ENCODE measurements at regions not wholly inside any gene's neighbourhood (a gene's known extent, or its start where the extent isn't known, plus 50 kb on each side); places are given as distances from the start of the nearest gene placed in this dataset.

DNA sequence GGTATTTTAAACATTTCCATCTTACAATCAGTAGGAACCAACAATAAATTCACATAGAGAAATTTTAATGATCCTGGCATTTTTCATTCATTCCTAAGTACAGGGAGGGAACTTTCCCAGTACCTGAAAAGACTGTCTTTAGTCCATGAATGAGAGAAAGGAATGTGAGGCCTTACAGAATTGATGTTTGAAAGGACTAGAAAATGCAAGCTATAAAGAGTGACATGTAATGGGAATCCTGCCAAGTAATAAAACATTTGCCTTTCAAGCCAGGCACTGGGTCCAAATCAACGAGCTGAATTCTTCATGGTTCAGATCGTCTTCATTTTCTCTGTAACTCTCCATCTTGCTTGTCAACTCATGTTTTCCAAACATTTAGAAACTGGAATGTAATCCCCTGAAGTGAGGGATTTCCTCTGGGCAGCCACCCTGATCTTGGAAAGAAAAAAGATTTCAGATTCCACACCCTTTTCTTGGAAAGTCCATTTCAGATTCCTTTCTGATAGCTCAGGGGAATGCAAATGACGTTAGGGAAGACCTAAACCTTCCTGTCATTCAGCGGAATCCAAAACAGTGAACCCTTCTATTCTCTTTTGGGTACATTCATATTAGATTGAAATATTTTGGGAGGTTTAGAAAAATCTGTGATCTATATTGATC, 315.8 kb downstream of the SH3GL2 start:
- no peak for DNase-seq (ENCODE audit: low spot score)

DNA sequence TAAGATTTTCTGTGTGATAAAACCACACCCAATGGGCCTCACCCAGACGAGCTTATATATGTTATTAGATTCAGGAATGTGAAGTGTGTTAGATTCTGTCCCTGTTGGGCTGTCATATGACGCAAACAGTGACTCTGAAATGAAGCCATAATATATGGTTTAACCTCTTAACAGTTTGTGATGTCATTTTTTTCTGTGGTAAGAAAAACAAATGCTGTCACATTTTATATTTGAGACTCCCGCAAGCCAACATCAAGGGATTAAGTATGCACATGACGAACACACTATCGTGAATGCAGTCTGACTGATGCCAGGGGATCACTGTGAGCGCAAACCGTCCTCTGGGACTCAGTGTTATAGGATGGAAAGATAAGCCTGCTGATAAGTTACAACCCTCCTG, 321.7 kb downstream of the SH3GL2 start:
- no peak for DNase-seq (ENCODE audit: low spot score)

DNA sequence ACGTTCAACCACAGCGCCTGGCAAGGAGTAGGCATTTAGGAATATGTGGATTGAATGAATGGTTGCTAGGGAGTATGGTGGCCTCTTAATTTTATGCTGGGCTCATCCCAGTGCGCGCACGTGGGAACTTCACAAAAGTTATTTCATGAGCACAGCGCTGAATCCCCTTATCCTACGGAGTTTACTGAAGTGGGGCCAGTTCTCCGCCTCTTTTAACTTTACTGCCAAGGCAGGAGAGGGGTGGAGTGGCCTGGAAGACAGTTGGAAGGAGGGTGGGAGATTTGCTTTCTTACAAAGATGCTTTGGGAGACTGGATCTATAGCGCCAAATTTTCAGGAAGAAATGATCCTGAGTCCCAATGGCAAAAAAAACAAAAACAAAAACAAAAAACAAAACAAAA, 326.5 kb downstream of the SH3GL2 start:
- DNase-seq (ENCODE audit: low spot score) = no peak

DNA sequence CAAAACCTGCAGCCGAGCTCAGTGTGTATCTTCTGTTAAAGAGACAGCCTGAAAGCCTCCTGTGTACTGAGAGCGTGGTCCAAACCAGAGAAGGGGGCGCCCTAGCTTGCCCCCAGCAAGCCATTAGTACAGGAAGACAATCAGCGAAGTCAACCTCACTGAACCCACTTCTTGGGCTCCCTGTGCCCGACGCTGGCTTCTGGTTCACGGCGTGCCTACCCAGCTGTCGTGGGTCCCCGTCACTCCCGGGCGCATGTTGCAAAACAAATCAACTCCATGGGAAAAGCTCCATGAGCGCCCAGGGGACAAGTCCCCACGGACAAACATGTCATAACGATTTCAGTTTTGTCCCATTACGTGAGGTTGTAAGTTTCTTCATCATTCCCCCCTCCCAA, 326.9 kb downstream of the SH3GL2 start:
- DNase-seq (ENCODE audit: low spot score) = no peak

DNA sequence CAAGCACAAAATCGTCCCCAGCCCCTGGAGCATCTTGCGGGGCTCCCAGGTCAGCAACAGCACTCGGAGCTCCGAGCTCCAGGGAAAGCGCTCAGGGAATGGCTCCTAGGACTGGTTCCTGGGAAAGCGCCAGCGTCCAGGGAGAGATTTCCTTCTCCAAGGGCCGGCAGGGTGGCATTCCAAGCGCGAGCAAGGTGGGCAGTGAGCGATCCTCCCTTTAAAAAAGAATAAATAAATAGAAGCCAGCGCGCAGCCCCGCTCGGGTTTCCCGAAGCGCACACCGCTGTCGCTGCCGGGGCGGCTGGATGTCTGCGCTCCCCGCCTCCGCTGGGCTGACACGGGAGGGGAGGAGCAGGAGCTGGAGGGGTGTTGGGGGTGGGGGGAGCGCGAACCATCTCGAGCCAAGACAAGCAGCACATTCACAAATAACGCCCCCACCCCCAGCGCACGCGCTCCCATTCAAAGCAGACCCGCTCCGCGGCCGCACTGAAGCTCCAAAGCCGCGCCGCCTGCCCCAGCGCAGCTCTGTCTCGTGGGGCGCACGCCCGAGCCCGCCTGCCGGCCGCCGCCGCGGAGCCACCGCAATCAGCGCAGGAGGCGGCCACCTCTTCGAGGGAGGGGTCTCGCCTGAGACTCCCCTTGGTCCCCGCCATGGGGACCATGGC, 327.4 kb downstream of the SH3GL2 start:
- DNase-seq (ENCODE audit: low spot score) = no peak

DNA sequence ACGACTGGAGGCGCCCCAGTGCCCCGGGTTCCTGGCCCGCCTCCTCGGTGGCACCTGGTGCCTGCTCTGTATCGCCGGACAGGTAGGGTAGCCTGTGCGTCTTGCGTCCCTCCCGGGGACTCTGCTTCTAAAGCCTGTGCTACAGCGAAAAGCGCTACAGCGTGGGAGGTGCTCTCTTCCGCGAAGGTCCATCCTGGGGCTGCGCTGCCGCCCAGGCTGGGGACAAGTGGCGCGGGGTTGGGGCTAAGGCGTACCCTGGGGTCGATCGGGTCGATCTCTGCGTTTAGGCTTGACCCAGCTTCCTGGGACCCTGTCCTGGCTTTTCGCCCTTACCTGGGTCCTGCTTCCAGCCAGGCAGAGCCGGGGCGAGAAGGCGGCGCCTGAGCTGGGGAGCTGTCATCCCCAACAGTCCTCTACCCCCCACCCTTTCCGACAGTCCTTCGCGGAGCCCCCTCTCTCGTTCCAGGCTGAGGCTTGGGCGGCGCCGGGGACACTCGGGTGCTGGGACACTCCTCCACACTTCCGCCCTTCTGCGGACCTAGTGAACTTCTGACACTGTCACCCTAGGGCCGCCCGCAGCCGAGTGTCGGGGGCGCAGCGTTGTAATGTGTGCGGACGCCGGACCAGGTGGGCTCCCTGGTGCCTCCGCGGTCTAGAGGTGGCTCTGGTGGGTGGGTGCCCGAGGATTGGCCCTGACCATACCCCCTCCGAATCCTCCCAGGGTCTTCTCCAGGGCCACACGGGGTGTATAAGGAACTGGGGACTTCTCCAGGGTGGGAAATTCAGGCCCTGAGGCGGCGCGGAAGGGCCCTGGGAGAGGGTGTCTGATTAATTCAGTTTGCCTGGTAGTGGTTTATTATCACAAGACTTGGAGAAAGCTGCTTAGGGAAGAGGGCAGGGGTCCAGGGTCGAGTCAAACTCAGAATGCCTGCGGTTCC, 328.2 kb downstream of the SH3GL2 start:
- no peak for DNase-seq (ENCODE audit: low spot score)

DNA sequence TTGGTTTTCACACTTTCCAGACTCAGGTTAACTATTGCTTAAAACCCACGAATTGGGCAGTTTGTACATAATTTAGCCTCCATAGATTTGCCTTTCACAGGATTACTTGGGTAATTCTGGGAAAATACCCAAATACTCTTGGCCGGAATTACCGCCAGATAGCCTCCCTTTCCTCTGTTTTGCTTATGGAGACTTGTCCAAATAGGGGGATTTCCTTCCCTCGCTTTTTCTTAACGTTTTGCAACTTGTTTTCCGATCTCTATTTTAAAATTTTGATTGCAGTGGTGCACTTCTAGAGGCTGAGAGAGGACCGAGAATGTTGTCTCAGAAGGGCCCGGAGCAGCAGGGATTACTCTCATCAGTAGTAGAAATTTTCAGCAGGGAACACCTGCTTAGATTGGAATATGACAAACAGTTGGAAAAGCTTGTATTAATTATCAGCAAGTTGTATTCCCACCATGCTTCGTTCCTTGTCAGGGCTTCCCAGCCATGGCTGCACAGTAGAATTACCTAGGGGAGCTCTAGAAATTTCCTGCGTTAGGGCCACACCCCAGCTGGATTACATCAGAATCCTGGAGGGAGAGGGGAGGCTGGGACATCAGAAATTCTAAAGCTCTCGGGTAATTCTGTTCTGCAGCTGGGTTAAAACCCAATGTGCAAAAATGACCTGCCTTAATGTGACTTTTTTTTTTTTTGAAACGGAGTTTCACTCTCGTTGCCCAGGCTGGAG, 329.1 kb downstream of the SH3GL2 start:
- no peak for DNase-seq (ENCODE audit: low spot score)

DNA sequence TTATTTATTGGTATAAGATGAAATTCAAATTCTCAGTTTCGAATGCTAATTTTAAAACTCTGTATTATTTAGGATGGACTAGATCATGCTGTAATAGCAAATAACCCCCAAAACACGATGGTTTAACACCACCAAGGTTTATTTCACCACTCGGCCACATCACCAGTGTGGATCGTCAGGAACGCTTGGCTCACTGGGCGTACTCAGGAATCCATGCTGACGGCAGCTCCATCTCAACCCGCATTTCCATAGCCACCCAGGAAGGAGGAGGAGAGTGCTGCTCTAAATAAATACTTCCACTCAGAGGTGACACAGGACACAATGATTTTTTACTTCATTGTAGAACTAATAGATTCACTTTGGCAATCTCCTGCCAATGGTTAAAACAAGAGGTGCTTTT, 347.4 kb downstream of the SH3GL2 start:
- DNase-seq (ENCODE audit: low spot score) = no peak

DNA sequence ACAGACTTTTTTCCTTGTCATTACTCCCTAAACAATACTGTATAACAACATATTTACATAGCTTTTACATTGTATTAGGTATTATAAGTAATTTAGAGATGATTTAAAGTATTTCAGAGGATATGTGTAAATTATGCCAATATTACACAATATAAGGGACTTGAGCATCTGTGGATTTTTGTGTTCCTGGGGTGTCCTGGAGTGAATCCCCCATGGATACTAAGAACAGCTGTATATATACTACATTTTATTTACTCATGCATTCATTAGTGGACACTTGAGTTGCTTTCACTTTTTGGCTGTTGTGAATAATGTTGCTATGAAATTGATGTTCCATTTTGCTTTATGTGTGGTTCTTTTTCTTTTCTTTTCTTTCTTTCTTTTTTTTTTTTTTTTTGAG, 348.8 kb downstream of the SH3GL2 start:
- DNase-seq (ENCODE audit: low spot score) = no peak

DNA sequence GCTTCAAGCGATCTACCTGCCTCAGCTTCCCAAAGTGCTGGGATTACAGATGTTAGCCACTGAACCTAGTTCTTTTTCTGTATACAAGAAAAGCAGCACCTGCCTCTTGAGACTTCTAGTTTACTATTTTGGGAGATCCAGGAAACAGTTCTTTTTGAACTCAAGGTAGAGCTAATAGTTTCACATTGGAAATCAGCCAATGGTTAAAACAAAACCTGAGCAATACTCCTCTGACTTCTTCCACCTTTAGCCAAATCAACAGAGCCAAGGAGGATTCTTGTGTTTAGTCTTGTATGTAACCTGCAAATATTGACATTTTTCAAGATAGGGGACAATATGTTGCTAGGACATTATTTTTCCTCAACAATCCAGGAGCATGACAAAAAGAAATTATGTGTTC, 349.4 kb downstream of the SH3GL2 start:
- no peak for DNase-seq (ENCODE audit: low spot score)

DNA sequence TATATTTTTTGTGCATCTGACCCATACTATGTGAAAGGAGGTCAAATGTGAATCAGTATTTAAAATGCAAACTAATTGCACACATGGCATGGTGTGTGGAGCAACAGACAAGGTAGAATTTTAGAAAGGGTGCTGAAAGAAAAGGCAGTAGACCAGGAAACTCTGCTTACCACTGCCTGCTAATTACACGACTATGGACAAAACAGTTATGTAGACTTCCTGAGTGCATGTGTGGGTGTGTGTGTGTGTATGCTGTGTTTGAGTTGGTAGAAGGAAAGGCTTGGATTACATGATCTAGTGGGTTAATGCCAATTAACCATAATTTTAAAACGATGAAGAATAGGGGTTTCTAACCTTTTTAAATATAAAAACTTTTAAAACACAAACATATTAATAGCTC, 349.9 kb downstream of the SH3GL2 start:
- no peak for DNase-seq (ENCODE audit: low spot score)

DNA sequence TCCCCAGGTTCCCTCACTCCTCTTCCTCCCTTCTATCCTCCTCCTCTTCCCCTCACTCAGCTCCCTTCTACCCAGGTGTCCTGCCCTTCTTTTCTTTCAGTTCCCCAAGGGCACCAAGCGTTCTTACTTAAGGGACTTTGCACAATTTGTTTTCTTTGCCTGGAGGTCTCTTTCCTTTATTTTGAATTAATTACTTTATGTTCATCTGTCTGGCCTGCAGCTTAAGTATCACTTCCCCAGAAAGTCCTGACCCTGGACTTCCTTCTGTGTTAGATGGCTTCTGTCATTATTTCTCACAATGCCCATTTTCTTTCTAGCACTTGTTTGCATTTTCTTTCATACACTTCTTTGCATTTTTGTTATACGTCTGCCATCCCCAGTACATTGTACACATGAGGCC, 350.6 kb downstream of the SH3GL2 start:
- no peak for DNase-seq (ENCODE audit: low spot score)

DNA sequence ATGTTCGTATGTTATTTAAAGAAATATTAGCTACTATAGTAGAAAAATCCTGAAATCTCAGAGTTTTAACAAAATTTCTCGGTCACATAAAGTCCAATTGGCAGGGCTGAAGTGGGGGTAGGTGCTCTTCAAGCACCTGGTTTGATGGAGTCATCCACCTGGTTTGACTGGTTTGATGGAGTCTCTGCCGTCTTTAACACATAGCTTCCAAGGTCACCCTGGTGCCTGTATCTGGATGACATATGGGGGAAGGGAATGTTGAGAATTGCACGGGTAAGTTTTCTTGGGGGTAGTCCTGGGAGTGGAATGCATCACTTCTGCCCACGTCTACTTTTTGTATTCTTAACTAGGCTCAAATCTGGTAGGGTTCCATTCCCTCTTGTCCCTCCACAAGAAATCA, 351.2 kb downstream of the SH3GL2 start:
- no peak for DNase-seq (ENCODE audit: low spot score)

DNA sequence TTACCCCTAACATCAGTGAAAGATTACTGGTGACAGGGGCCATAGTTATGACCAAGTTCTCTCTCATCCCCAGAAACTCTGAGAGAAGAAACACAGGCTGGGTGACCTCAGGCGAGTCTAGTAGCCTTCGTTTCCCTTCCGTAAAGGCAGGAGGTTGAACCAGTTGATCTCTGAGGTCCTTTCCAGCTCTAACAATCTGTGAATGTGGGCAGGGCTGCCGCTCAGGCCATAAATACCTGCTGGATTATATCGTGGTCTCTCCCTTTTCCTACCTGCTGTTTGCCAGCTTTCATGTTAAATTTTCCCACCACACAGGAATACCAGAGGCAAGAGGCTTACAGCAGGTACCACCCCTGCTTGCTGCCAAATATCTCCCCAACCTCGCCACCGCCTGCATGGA, 357.5 kb downstream of the SH3GL2 start:
- no peak for DNase-seq (ENCODE audit: low spot score)

DNA sequence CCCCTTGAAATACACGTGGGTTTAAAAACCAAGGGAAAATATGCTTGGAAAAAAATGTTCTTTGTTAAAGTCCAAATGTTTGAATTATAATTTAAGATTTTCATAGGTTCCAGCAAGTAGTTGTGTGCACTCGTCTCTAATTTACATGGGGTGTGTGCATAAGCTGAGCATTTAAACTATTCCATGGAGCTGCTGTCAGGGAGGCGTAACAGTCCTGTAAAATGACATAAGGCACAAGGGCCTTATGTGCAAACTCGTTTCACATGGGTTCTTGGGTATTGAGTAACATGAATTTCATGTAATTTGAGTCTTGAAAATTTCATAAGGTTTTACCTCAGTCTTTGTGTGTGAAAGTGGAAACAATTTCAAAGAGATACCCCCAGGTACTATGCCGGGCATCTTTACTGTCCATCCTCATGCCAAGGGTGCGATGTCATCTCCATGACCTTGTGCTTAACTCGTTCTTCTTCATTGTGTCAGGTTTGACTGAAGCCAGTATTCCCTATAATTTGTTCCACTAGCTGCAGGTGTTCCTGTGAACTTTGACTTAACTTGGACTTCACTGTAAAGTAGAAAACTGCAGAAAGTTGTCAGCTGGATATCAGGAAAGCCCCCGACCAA, 359.3 kb downstream of the SH3GL2 start:
- DNase-seq (ENCODE audit: low spot score) = no peak

DNA sequence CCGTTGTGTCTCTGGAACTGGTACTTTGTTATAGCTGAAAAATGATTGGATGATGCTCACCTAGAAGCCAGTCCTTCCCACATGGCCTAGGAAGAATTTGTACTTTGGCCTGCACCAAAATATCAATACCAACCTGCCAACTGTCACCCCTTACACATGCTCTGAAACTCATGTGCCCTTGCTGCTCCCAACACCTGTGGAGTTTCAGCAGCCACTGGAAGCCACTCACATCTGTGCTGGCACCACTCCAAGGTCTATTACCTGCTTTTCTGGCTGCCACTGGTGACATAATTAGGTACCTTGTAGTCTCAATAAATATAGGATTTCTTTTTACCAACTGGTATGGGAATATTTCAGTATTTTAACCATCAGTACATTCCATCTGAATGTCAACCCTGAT, 363.6 kb downstream of the SH3GL2 start:
- no peak for DNase-seq (ENCODE audit: low spot score)

DNA sequence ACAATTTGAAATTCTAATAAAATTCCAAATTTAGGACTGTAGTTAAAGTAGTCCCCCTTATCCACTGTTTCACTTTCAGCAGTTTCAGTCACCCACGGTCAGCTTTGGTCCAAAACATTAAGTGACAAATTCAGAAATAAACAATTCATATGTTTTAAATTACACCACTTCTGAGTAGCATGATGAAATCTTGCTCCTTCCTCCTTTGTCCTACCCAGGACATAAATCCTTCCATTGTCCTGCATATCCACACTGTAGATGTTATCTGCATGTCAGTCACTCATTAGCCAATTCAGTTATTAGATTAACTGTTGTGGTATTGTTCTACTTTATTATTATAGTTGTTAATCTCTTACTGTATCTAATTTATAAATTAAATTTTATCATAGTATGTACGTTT, 376.5 kb downstream of the SH3GL2 start:
- no peak for DNase-seq (ENCODE audit: low spot score)

DNA sequence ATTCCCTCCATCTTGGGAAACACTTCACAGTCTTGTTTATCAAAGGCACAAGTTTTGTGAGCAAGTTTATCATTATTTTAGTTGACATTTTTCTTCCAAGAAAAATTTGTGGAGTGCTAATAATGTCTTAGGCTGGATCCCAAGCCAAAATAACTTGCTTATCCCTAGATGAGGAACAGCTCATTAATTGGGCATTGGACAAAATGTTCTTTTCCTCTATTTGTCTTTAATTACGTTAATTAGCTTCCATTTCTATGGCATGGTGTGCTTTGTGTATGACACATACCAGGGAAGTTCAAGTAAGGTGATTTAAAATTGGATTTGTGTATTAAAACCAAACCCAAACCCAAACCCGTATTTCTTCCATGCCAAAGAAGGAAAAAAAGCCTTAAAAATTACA, 379.5 kb downstream of the SH3GL2 start:
- DNase-seq (ENCODE audit: low spot score) = no peak

DNA sequence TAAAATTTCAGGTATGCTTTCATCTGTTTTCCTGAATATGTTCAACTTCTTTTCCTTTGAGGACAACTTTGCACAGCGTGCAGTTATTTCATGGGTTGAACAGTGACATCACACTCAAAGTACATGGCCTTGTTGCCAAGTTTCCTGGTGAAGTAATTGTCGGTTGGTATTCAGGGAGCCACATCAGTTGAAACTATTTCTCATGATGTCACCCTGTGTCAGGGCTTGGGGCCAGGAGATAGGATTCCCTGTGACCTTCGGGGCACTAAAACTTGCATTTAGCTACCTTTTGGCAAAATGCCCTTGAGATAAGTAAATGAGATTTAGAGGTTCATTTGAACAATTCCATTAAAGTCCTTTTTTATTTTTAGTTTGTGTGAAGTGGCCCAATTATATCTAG, 383.9 kb downstream of the SH3GL2 start:
- no peak for DNase-seq (ENCODE audit: low spot score)

DNA sequence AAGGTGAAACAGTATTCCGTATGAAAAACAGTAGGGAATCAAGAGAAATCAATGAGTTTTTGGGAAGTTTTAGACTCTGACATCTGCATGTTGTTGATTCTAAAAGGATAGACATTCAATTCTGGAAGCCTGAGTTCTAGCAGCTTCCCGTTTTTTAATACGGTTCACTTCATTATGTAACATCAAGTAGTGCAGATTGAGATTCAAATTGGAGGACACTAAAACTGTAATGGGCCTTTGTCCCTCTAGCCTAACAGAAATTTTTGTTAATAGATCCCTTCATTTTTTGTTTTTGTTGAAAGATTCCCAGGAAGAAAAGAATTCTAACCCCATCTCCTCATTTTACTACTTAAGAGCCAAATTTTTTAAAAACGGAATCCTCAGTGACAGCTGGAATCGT, 384.6 kb downstream of the SH3GL2 start:
- DNase-seq (ENCODE audit: low spot score) = peak; percentile 5

DNA sequence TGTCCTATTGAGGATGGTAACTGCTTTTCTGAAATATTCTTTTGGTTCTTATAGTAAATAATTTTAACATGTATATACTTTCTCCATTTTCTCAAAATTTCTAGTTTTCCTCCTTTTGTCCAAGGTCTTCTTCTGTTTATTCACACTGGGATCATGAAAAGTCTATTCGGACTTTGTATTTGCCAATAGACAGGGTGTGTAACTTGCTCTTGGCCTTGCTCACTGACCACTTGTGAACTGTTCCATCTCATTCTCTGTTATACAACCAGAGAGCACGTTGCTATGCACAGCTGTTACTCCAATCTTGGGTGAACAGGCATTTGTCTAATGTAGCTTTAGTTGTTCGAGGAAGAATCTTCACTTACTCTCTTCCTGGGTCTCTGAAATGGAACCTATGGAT, 388.9 kb downstream of the SH3GL2 start:
- no peak for DNase-seq (ENCODE audit: low spot score)

DNA sequence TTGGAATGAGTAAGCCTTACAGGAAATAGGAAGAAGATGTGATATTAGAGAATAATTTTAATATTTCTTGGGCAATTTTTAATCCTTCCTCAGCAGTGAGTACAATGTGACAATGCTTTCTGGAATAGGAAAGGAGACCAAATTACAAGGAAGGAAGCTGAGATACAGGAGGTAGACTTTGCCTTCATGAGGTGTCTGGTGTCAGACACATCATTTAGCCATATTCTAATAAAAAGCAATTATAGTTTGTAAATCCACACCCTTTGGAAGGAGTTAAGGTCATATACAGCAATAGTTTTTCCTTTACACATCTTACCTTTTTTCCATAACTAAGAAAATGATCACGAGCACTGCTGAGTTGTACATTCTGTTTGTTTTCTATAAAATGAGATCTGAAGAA, 390.4 kb downstream of the SH3GL2 start:
- no peak for DNase-seq (ENCODE audit: low spot score)

Measured in cerebellar cortex (tissue), 1 donor.